Caco-2 (cell line): ENCODE measurements at regions not wholly inside any gene's neighbourhood (a gene's known extent, or its start where the extent isn't known, plus 50 kb on each side); places are given as distances from the start of the nearest gene placed in this dataset.

Source experiments
- BruUV-seq: library from RNA; stranded (reverse); fragments of 400-500 nt; replicated peaks from 2 replicates; lab custom pipeline; 2021; lab: Mats Ljungman, UMichigan
- CTCF ChIA-PET: fragments of 300-600 bp; sonication (Branson Sonifier 250); formaldehyde crosslinking; loops from one replicate; lab custom pipeline; 2022; ENCODE audit warnings: antibody characterized with exemption; lab: Charles Lee
- POLR2A ChIA-PET: fragments of 300-600 bp; sonication (Branson Sonifier 250); formaldehyde crosslinking; loops from one replicate; lab custom pipeline; 2022; ENCODE audit warnings: antibody characterized with exemption; lab: Charles Lee
- DNase-seq, 2 experiments: peaks; one replicate each; pipeline versions ENCODE4 v3.0.0 to v3.0.0-alpha.2; 2020 to 2022
- H3K27me3 ChIP-seq: replicated peaks from 2 replicates; pipeline ENCODE4 v1.6.0; 2011; ENCODE audit warnings: low read length; ENCODE audit not compliant: control insufficient read depth, insufficient read depth
- H3K36me3 ChIP-seq: 2 replicates; pipeline ENCODE4 v1.5.1; 2011; ENCODE audit warnings: low read length; ENCODE audit not compliant: control insufficient read depth, insufficient read depth
- H3K4me1 ChIP-seq: fragments of 250-450 bp; sonication (Bioruptor Pico); 2 replicates; pipeline ENCODE4 v1.5.1; 2020; ENCODE audit warnings: mild to moderate bottlenecking
- H3K4me3 ChIP-seq: 2 replicates; pipeline ENCODE4 v1.5.1; 2011; ENCODE audit warnings: low read depth, mild to moderate bottlenecking, control low read depth, low read length
- H3K9me3 ChIP-seq: fragments of 250-450 bp; sonication (Bioruptor Pico); 2 replicates; pipeline ENCODE4 v1.5.1; 2020; ENCODE audit warnings: mild to moderate bottlenecking, moderate library complexity
- H3K27ac Mint-ChIP-seq: one replicate; pipeline ENCODE4 v1.8.0; 2022; ENCODE audit warnings: mixed read lengths; ENCODE audit not compliant: unreplicated experiment
- H3K27me3 Mint-ChIP-seq: one replicate; pipeline ENCODE4 v1.8.0; 2022; ENCODE audit warnings: mixed read lengths; ENCODE audit not compliant: insufficient read depth, unreplicated experiment
- H3K36me3 Mint-ChIP-seq: one replicate; pipeline ENCODE4 v1.8.0; 2022; ENCODE audit warnings: mild to moderate bottlenecking, mixed read lengths; ENCODE audit not compliant: insufficient read depth, unreplicated experiment
- H3K4me1 Mint-ChIP-seq: one replicate; pipeline ENCODE4 v1.8.0; 2022; ENCODE audit warnings: low read depth, mixed read lengths; ENCODE audit not compliant: unreplicated experiment
- H3K4me3 Mint-ChIP-seq: one replicate; pipeline ENCODE4 v1.8.0; 2022; ENCODE audit warnings: mild to moderate bottlenecking, moderate library complexity, mixed read lengths; ENCODE audit not compliant: unreplicated experiment
- H3K9me3 Mint-ChIP-seq: one replicate; pipeline ENCODE4 v1.8.0; 2022; ENCODE audit warnings: mixed read lengths; ENCODE audit not compliant: unreplicated experiment
- intact Hi-C: fragments of 100-400 bp; cut with micrococcal nuclease; formaldehyde crosslinking; loops from one replicate; pipeline ENCODE4 v1.10.0; 2022; ENCODE audit not compliant: unreplicated experiment
- TF ChIP-seq, protein P1 (sequence below), 2 experiments: fragments of 200-600 bp in 1 of 2; IDR thresholded peaks; 1 replicate in 1 of 2; 2 replicates in 1 of 2; pipeline versions ENCODE4 v1.5.1 to v1.8.0; 2011 to 2022; ENCODE audit warnings: antibody characterized with exemption in 1 of 2, control low read depth in 1 of 2, inconsistent platforms in 1 of 2, low read depth in 1 of 2, low read length in 1 of 2, mild to moderate bottlenecking in 1 of 2, moderate library complexity in 1 of 2; ENCODE audit not compliant: insufficient read depth in 1 of 2, severe bottlenecking in 1 of 2, unreplicated experiment in 1 of 2

GRCh38 chr22:27260087-27260698, 541.4 kb downstream of the MN1 start:
- no peaks in the 10 kb centered on the region for H3K4me1 ChIP-seq
- no peak overlapping the region for H3K4me3 ChIP-seq
- ChIA-PET CTCF (no interaction called here), POLR2A (no interaction called here)
- H3K27me3 Mint-ChIP-seq = no peaks in the 10 kb centered on the region
- no peak for DNase-seq
- no TSS peak for BruUV-seq
- intact Hi-C loops = no loop called here
- no peaks in the 10 kb centered on the region for H3K36me3 Mint-ChIP-seq
- no peaks in the 10 kb centered on the region for H3K4me1 Mint-ChIP-seq
- peaks cover 8% of the 10 kb centered on the region; the same call in 1 of the 2 replicates for H3K9me3 ChIP-seq
- TF ChIP-seq, protein P1, sequence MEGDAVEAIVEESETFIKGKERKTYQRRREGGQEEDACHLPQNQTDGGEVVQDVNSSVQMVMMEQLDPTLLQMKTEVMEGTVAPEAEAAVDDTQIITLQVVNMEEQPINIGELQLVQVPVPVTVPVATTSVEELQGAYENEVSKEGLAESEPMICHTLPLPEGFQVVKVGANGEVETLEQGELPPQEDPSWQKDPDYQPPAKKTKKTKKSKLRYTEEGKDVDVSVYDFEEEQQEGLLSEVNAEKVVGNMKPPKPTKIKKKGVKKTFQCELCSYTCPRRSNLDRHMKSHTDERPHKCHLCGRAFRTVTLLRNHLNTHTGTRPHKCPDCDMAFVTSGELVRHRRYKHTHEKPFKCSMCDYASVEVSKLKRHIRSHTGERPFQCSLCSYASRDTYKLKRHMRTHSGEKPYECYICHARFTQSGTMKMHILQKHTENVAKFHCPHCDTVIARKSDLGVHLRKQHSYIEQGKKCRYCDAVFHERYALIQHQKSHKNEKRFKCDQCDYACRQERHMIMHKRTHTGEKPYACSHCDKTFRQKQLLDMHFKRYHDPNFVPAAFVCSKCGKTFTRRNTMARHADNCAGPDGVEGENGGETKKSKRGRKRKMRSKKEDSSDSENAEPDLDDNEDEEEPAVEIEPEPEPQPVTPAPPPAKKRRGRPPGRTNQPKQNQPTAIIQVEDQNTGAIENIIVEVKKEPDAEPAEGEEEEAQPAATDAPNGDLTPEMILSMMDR (IDR thresholded peaks at IDR 0.05; ENCODE audit: insufficient read depth in 1 of 2, low read depth in 1 of 2, low read length in 1 of 2, severe bottlenecking in 1 of 2, unreplicated experiment in 1 of 2) = no peak
- H3K36me3 ChIP-seq = no peaks in the 10 kb centered on the region
- no peak overlapping the region for H3K27ac Mint-ChIP-seq
- H3K4me3 Mint-ChIP-seq = no peak overlapping the region
- H3K9me3 Mint-ChIP-seq = peaks cover 9% of the 10 kb centered on the region
- H3K27me3 ChIP-seq = no peaks in the 10 kb centered on the region

DNA sequence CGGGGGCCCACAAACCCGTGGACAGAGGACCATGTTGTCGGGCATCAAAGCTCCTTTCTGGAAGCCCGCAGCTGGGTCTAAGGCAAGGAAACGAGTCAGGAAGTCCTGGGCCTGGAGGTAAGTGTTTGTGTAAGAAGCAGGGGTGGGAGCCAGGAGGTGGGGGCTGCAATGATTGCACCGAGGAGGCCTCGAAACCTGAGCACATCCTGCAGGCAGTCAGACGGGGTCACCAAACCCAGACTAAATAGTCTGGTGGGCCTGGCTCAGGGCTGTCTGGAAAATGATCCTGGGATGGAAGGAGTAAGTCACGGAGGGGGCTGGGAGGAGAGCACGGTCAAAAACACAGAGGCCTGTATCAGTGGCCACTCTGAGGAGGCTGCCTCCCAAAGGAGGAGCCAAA, 539.2 kb downstream of the MN1 start:
- Mint-ChIP-seq H3K4me1 (no peaks in the 10 kb centered on the region), H3K9me3 (no peaks in the 10 kb centered on the region), H3K36me3 (no peaks in the 10 kb centered on the region), H3K27ac (no peak overlapping the region), H3K27me3 (no peaks in the 10 kb centered on the region), H3K4me3 (no peak overlapping the region)
- no TSS peak for BruUV-seq
- POLR2A ChIA-PET = no interaction called here
- Histone ChIP-seq H3K4me3 (no peak overlapping the region), H3K9me3 (no peaks in the 10 kb centered on the region), H3K36me3 (no peaks in the 10 kb centered on the region), H3K27me3 (no peaks in the 10 kb centered on the region), H3K4me1 (no peaks in the 10 kb centered on the region)
- CTCF ChIA-PET = no interaction called here
- intact Hi-C loops = no loop called here
- TF ChIP-seq, protein P1 (IDR thresholded peaks at IDR 0.05; ENCODE audit: insufficient read depth in 1 of 2, low read depth in 1 of 2, low read length in 1 of 2, severe bottlenecking in 1 of 2, unreplicated experiment in 1 of 2) = no peak
- no peak for DNase-seq

GRCh38 chr22:27264184-27264583, 537.4 kb downstream of the MN1 start:
- Histone ChIP-seq H3K4me3 (no peak overlapping the region), H3K36me3 (no peaks in the 10 kb centered on the region), H3K27me3 (no peaks in the 10 kb centered on the region), H3K4me1 (no peaks in the 10 kb centered on the region), H3K9me3 (no peaks in the 10 kb centered on the region)
- ChIA-PET POLR2A (no interaction called here), CTCF (no interaction called here)
- no peaks in the 10 kb centered on the region for H3K27me3 Mint-ChIP-seq
- no peak overlapping the region for H3K4me3 Mint-ChIP-seq
- no peaks in the 10 kb centered on the region for H3K9me3 Mint-ChIP-seq
- H3K36me3 Mint-ChIP-seq = no peaks in the 10 kb centered on the region
- no peaks in the 10 kb centered on the region for H3K4me1 Mint-ChIP-seq
- no TSS peak for BruUV-seq
- no peak overlapping the region for H3K27ac Mint-ChIP-seq
- TF ChIP-seq, protein P1 (IDR thresholded peaks at IDR 0.05; ENCODE audit: insufficient read depth in 1 of 2, low read depth in 1 of 2, low read length in 1 of 2, severe bottlenecking in 1 of 2, unreplicated experiment in 1 of 2) = no peak
- intact Hi-C loops = no loop called here
- no peak for DNase-seq
